Uterus (tissue), 2 donors: ENCODE measurements at regions not wholly inside any gene's neighbourhood (a gene's known extent, or its start where the extent isn't known, plus 50 kb on each side); places are given as distances from the start of the nearest gene placed in this dataset.

ENCODE experiments used
- POLR2A ChIP-seq, 2 donors: fragments of 450-650 bp; IDR thresholded peaks; one replicate each; pipeline ENCODE4 v1.6.1; 2016; ENCODE audit warnings: antibody characterized with exemption in 2 of 2, mild to moderate bottlenecking in 1 of 2, moderate library complexity in 1 of 2
- TF ChIP-seq, protein P1 (sequence below), 4 experiments: fragments of 200-600 bp in 2 of 4; fragments of 450-650 bp in 2 of 4; sonication (generic) in 2 of 4; IDR thresholded peaks; one replicate each; pipeline ENCODE4 v1.5.1; 2016 to 2019; ENCODE audit warnings: antibody characterized with exemption in 4 of 4, mild to moderate bottlenecking in 2 of 4, moderate library complexity in 1 of 4

DNA sequence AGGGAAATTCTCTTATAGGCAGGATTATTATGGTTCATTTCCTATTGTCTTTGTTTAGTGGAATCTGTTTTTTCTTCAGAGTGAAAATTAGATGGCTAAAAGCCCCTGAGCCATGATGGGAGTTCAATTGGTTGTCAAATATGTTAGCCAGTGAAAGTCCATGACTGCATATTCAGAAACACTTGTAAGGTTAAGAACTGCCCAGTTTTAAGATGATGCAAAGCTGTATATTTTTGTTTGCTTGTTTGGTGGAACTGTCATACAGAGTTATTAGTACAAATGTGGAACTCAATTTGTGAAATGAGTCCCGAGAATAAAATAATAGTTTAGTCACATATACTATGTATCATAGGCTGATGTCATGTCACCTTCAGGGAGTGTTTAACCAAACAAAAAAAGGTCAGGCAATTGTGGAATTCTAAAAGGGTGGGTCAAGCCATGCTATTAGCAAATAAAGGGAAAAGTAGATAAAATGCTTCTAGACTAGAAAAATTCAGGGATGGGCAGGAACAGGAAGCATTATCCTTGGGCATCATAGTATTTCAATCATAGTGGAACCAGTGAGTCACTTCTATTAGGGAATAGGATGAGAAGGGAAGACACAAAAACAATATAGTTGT is 248.3 kb upstream of the SLITRK1 start:
- TF ChIP-seq, protein P1, sequence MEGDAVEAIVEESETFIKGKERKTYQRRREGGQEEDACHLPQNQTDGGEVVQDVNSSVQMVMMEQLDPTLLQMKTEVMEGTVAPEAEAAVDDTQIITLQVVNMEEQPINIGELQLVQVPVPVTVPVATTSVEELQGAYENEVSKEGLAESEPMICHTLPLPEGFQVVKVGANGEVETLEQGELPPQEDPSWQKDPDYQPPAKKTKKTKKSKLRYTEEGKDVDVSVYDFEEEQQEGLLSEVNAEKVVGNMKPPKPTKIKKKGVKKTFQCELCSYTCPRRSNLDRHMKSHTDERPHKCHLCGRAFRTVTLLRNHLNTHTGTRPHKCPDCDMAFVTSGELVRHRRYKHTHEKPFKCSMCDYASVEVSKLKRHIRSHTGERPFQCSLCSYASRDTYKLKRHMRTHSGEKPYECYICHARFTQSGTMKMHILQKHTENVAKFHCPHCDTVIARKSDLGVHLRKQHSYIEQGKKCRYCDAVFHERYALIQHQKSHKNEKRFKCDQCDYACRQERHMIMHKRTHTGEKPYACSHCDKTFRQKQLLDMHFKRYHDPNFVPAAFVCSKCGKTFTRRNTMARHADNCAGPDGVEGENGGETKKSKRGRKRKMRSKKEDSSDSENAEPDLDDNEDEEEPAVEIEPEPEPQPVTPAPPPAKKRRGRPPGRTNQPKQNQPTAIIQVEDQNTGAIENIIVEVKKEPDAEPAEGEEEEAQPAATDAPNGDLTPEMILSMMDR (IDR thresholded peaks at IDR 0.05) = no peak
- TF ChIP-seq POLR2A (IDR thresholded peaks at IDR 0.05) = no peak
